ENCODE measurements at regions not wholly inside any gene's neighbourhood (a gene's known extent, or its start where the extent isn't known, plus 50 kb on each side); places are given as distances from the start of the nearest gene placed in this dataset.
"Not testable (repeated sequence)": the region's sequence is repeated elsewhere in the genome, so short reads cannot be mapped to it uniquely, and the experiment has no call there.

- POLR2A ChIA-PET (ENCODE audit: low non-redundant PET): interaction anchor here (0.6 kb wide), 1 partner anchor 404 kb away, joined by 3 read pairs; no protein-coding TSS in a partner anchor
- no peaks in the 10 kb centered on the region for H3K4me1 ChIP-seq (ENCODE audit: insufficient read depth, low read length, poor library complexity, severe bottlenecking)
These were observed 670.1 kb upstream of the C16orf82 start for GRCh38 chr16:26396511-26397235.

GRCh38 chr16:26413780-26414179 is 652.9 kb upstream of the C16orf82 start:
- no peak overlapping the region for H3K27ac ChIP-seq (ENCODE audit: low read depth, low read length, poor library complexity, severe bottlenecking)
- no TSS peak for BruUV-seq (replicated peaks)
- H3K36me3 ChIP-seq (ENCODE audit: insufficient read depth, low read length, poor library complexity, severe bottlenecking): no peaks in the 10 kb centered on the region
- intact Hi-C loops (cut with micrococcal nuclease; ENCODE audit: unreplicated experiment): no loop called here
- no peak for DNase-seq (ENCODE audit: low spot score)
- no peak overlapping the region for H3K4me3 ChIP-seq (ENCODE audit: low read depth, low read length, poor library complexity, severe bottlenecking)
- no peak for TF ChIP-seq CTCF (conservative IDR thresholded peaks at IDR 0.05; ENCODE audit: low read depth, low read length)
- TF ChIP-seq EZH2 (IDR thresholded peaks at IDR 0.05; ENCODE audit: borderline replicate concordance, low read depth, low read length, poor library complexity, severe bottlenecking): no peak
- no peaks in the 10 kb centered on the region for H3K27me3 ChIP-seq (replicated peaks; ENCODE audit: insufficient read depth, low read depth, low read length, poor library complexity)
- CTCF ChIA-PET: no interaction called here
- no peaks in the 10 kb centered on the region for H3K4me1 ChIP-seq (ENCODE audit: insufficient read depth, low read length, poor library complexity, severe bottlenecking)
- POLR2A ChIA-PET (ENCODE audit: low non-redundant PET): no interaction called here
- no peaks in the 10 kb centered on the region for H3K9me3 ChIP-seq (ENCODE audit: low read depth, low read length, poor library complexity, severe bottlenecking)

More at GRCh38 chr16:26396511-26397235, 670.1 kb upstream of the C16orf82 start:
- no TSS peak for BruUV-seq (replicated peaks)
- no peak for DNase-seq (ENCODE audit: low spot score)
- Histone ChIP-seq H3K27ac (ENCODE audit: low read depth, low read length, poor library complexity, severe bottlenecking) (no peak overlapping the region), H3K27me3 (replicated peaks; ENCODE audit: insufficient read depth, low read depth, low read length, poor library complexity) (peaks cover 26% of the 10 kb centered on the region), H3K9me3 (ENCODE audit: low read depth, low read length, poor library complexity, severe bottlenecking) (no peaks in the 10 kb centered on the region), H3K36me3 (ENCODE audit: insufficient read depth, low read length, poor library complexity, severe bottlenecking) (no peaks in the 10 kb centered on the region), H3K4me3 (ENCODE audit: low read depth, low read length, poor library complexity, severe bottlenecking) (no peak overlapping the region)
- no peak for TF ChIP-seq CTCF (conservative IDR thresholded peaks at IDR 0.05; ENCODE audit: low read depth, low read length)
- no peak for TF ChIP-seq EZH2 (IDR thresholded peaks at IDR 0.05; ENCODE audit: borderline replicate concordance, low read depth, low read length, poor library complexity, severe bottlenecking)
- CTCF ChIA-PET: interaction anchor here (0.7 kb wide), 1 partner anchor 326 kb away, joined by 3 read pairs; no protein-coding TSS in a partner anchor
- intact Hi-C loops (cut with micrococcal nuclease; ENCODE audit: unreplicated experiment): no loop called here

- H3K36me3 ChIP-seq (ENCODE audit: insufficient read depth, low read length, poor library complexity, severe bottlenecking); H3K27me3 ChIP-seq (replicated peaks; ENCODE audit: insufficient read depth, low read depth, low read length, poor library complexity); H3K27ac ChIP-seq (ENCODE audit: low read depth, low read length, poor library complexity, severe bottlenecking); BruUV-seq (replicated peaks); H3K9me3 ChIP-seq (ENCODE audit: low read depth, low read length, poor library complexity, severe bottlenecking); DNase-seq (ENCODE audit: low spot score); H3K4me1 ChIP-seq (ENCODE audit: insufficient read depth, low read length, poor library complexity, severe bottlenecking); POLR2A ChIA-PET (ENCODE audit: low non-redundant PET); H3K4me3 ChIP-seq (ENCODE audit: low read depth, low read length, poor library complexity, severe bottlenecking); intact Hi-C loops (cut with micrococcal nuclease; ENCODE audit: unreplicated experiment); CTCF ChIA-PET: not testable (repeated sequence)
These were observed 647.3 kb upstream of the C16orf82 start for GRCh38 chr16:26419458-26419857.

- Histone ChIP-seq H3K4me3 (ENCODE audit: low read depth, low read length, poor library complexity, severe bottlenecking) (no peak overlapping the region), H3K9me3 (ENCODE audit: low read depth, low read length, poor library complexity, severe bottlenecking) (no peaks in the 10 kb centered on the region), H3K27me3 (replicated peaks; ENCODE audit: insufficient read depth, low read depth, low read length, poor library complexity) (peaks cover 25% of the 10 kb centered on the region), H3K36me3 (ENCODE audit: insufficient read depth, low read length, poor library complexity, severe bottlenecking) (no peaks in the 10 kb centered on the region), H3K27ac (ENCODE audit: low read depth, low read length, poor library complexity, severe bottlenecking) (no peak overlapping the region), H3K4me1 (ENCODE audit: insufficient read depth, low read length, poor library complexity, severe bottlenecking) (no peaks in the 10 kb centered on the region)
- ChIA-PET CTCF (no interaction called here), POLR2A (ENCODE audit: low non-redundant PET) (no interaction called here)
- TF ChIP-seq EZH2 (IDR thresholded peaks at IDR 0.05; ENCODE audit: borderline replicate concordance, low read depth, low read length, poor library complexity, severe bottlenecking) (no peak), CTCF (conservative IDR thresholded peaks at IDR 0.05; ENCODE audit: low read depth, low read length) (no peak)
- intact Hi-C loops (cut with micrococcal nuclease; ENCODE audit: unreplicated experiment): no loop called here
- no peak for DNase-seq (ENCODE audit: low spot score)
- no TSS peak for BruUV-seq (replicated peaks)
These were observed 636.1 kb upstream of the C16orf82 start for GRCh38 chr16:26430618-26431017.
